GM21786 (cell line): ENCODE measurements at regions not wholly inside any gene's neighbourhood (a gene's known extent, or its start where the extent isn't known, plus 50 kb on each side); places are given as distances from the start of the nearest gene placed in this dataset.

ENCODE experiments used
- ATAC-seq: cut with Tn5 transposase; IDR thresholded peaks from one replicate; pipeline ENCODE4 v1.9.1; 2021; ENCODE audit not compliant: unreplicated experiment

GRCh38 chr6:109295774-109296156, 86.5 kb downstream of the CD164 start:
- no peak for ATAC-seq

GRCh38 chr6:109295109-109295773, 87.0 kb downstream of the CD164 start:
- no peak for ATAC-seq

- ATAC-seq = no peak
Observed at GRCh38 chr6:109292983-109293586, 89.2 kb downstream of the CD164 start.

GRCh38 chr6:109292420-109292819, 89.8 kb downstream of the CD164 start:
- no peak for ATAC-seq

GRCh38 chr6:109291902-109292301, 90.4 kb downstream of the CD164 start:
- ATAC-seq = no peak

GRCh38 chr6:109290143-109290931, 91.9 kb downstream of the CD164 start:
- no peak for ATAC-seq

- no peak for ATAC-seq
Observed at GRCh38 chr6:109285366-109285765, 96.9 kb downstream of the CD164 start.

- ATAC-seq = no peak
Observed at GRCh38 chr6:109284675-109285074, 97.6 kb downstream of the CD164 start.

- ATAC-seq = no peak
Observed at GRCh38 chr6:109282756-109283155, 99.5 kb downstream of the CD164 start.

GRCh38 chr6:109279628-109280027, 102.6 kb downstream of the CD164 start:
- no peak for ATAC-seq

GRCh38 chr6:109271622-109272021, 110.6 kb downstream of the CD164 start:
- no peak for ATAC-seq

GRCh38 chr6:109269953-109270517, 112.2 kb downstream of the CD164 start:
- ATAC-seq = no peak

- ATAC-seq = no peak
Observed at GRCh38 chr6:109269057-109269456, 113.2 kb downstream of the CD164 start.

GRCh38 chr6:109265530-109265929, 116.7 kb downstream of the CD164 start:
- no peak for ATAC-seq

- no peak for ATAC-seq
Observed at GRCh38 chr6:109263873-109264700, 118.2 kb downstream of the CD164 start.

- ATAC-seq = no peak
Observed at GRCh38 chr6:109262261-109262660, 120.0 kb downstream of the CD164 start.

GRCh38 chr6:109261811-109262210, 120.5 kb downstream of the CD164 start:
- no peak for ATAC-seq

- no peak for ATAC-seq
Observed at GRCh38 chr6:109260701-109261100, 121.6 kb downstream of the CD164 start.

- ATAC-seq = no peak
Observed at GRCh38 chr6:109260126-109260525, 122.1 kb downstream of the CD164 start.

GRCh38 chr6:109258129-109258528, 124.1 kb downstream of the CD164 start:
- ATAC-seq = no peak

- no peak for ATAC-seq
Observed at GRCh38 chr6:109257494-109257893, 124.8 kb downstream of the CD164 start.
